Activated CD8-positive, alpha-beta memory T cell treated with anti-CD3 and anti-CD28 coated beads, Interleukin-2, amount 50 U/mL, for 4 hours (primary cell): ENCODE measurements at regions not wholly inside any gene's neighbourhood (a gene's known extent, or its start where the extent isn't known, plus 50 kb on each side); places are given as distances from the start of the nearest gene placed in this dataset.
A peak's percentile ranks its signal among the peaks of the same experiment; 100 is the strongest.

ENCODE experiments used
- DNase-seq: peaks from one replicate; pipeline ENCODE4 v3.0.0-alpha.2; 2020

GRCh38 chr4:128475597-128475996 is 188.0 kb upstream of the PGRMC2 start:
- DNase-seq = no peak

GRCh38 chr4:128471576-128471975 is 184.0 kb upstream of the PGRMC2 start:
- DNase-seq = no peak

- DNase-seq = no peak
Observed at GRCh38 chr4:128470492-128471053, 183.0 kb upstream of the PGRMC2 start.

GRCh38 chr4:128468123-128468989 is 180.7 kb upstream of the PGRMC2 start:
- DNase-seq = no peak

GRCh38 chr4:128465523-128465922 is 177.9 kb upstream of the PGRMC2 start:
- DNase-seq = no peak

- no peak for DNase-seq
Observed at GRCh38 chr4:128463006-128463405, 175.4 kb upstream of the PGRMC2 start.

GRCh38 chr4:128462103-128462783 is 174.6 kb upstream of the PGRMC2 start:
- no peak for DNase-seq

GRCh38 chr4:128461291-128462102 is 173.9 kb upstream of the PGRMC2 start:
- no peak for DNase-seq

- DNase-seq = no peak
Observed at GRCh38 chr4:128459547-128459946, 171.9 kb upstream of the PGRMC2 start.

GRCh38 chr4:128458816-128459215 is 171.2 kb upstream of the PGRMC2 start:
- DNase-seq = no peak

GRCh38 chr4:128457726-128458125 is 170.1 kb upstream of the PGRMC2 start:
- no peak for DNase-seq

GRCh38 chr4:128456171-128456570 is 168.6 kb upstream of the PGRMC2 start:
- DNase-seq = no peak

- DNase-seq = no peak
Observed at GRCh38 chr4:128455480-128455879, 167.9 kb upstream of the PGRMC2 start.

- no peak for DNase-seq
Observed at GRCh38 chr4:128454881-128455280, 167.3 kb upstream of the PGRMC2 start.

- peak; percentile 64 for DNase-seq
Observed at GRCh38 chr4:128454281-128454871, 166.8 kb upstream of the PGRMC2 start.

- DNase-seq = no peak
Observed at GRCh38 chr4:128452415-128452814, 164.8 kb upstream of the PGRMC2 start.

- no peak for DNase-seq
Observed at GRCh38 chr4:128451270-128451905, 163.8 kb upstream of the PGRMC2 start.

GRCh38 chr4:128450326-128451120 is 162.9 kb upstream of the PGRMC2 start:
- no peak for DNase-seq

GRCh38 chr4:128449251-128449650 is 161.6 kb upstream of the PGRMC2 start:
- no peak for DNase-seq

GRCh38 chr4:128444544-128445302 is 157.1 kb upstream of the PGRMC2 start:
- DNase-seq = no peak

GRCh38 chr4:128440923-128441322 is 153.3 kb upstream of the PGRMC2 start:
- no peak for DNase-seq
